Endothelial cell of umbilical vein (primary cell): ENCODE measurements at regions not wholly inside any gene's neighbourhood (a gene's known extent, or its start where the extent isn't known, plus 50 kb on each side); places are given as distances from the start of the nearest gene placed in this dataset.

Source experiments
- BruUV-seq: library from RNA; stranded (reverse); fragments of 400-500 nt; replicated peaks from 2 replicates; lab custom pipeline; 2021; lab: Mats Ljungman, UMichigan
- CTCF ChIA-PET: fragments of 300-600, 350-600 bp; sonication (Branson Sonifier 250); formaldehyde crosslinking; loops from one replicate; lab custom pipeline; 2021; ENCODE audit warnings: antibody characterized with exemption, inconsistent platforms; lab: Charles Lee
- POLR2A ChIA-PET: fragments of 300-600, 350-600 bp; sonication (Branson Sonifier 250); formaldehyde crosslinking; loops from one replicate; lab custom pipeline; 2021; ENCODE audit warnings: antibody characterized with exemption, inconsistent platforms; lab: Charles Lee
- DNase-seq: peaks from one replicate; pipeline ENCODE4 v3.0.0-alpha.2; 2011; ENCODE audit warnings: low read depth, low spot score
- FAIRE-seq: peaks from 2 replicates; lab custom pipeline; 2011; peaks lifted over from hg19 to GRCh38; lab: Jason Lieb, UNC
- H2AFZ ChIP-seq: 2 replicates; pipeline ENCODE4 v1.6.0; 2012; ENCODE audit warnings: low read depth, low read length, control low read depth, inconsistent platforms
- H3K27ac ChIP-seq: 2 replicates; pipeline ENCODE4 v1.5.1; 2011; ENCODE audit warnings: low read depth, mild to moderate bottlenecking, control low read depth, low read length, moderate library complexity; ENCODE audit not compliant: insufficient read depth
- H3K27me3 ChIP-seq, 2 experiments: 2 replicates each; pipeline versions ENCODE4 v1.6.0 to v1.6.1; 2011; ENCODE audit warnings: low read length in 2 of 2, mixed read lengths in 1 of 2; ENCODE audit not compliant: control insufficient read depth in 2 of 2, insufficient read depth in 2 of 2
- H3K36me3 ChIP-seq, 2 experiments: 2 replicates in 1 of 2; 3 replicates in 1 of 2; pipeline ENCODE4 v1.5.1; 2011; ENCODE audit warnings: low read length in 2 of 2, mild to moderate bottlenecking in 1 of 2, moderate library complexity in 1 of 2; ENCODE audit not compliant: control insufficient read depth in 2 of 2, insufficient read depth in 2 of 2; ENCODE audit errors: extremely low read depth in 1 of 2
- H3K4me1 ChIP-seq: 3 replicates; pipeline ENCODE4 v1.5.1; 2011; ENCODE audit warnings: mild to moderate bottlenecking, low read length; ENCODE audit not compliant: control insufficient read depth, insufficient read depth; ENCODE audit errors: extremely low read depth
- H3K4me2 ChIP-seq: 2 replicates; pipeline ENCODE4 v1.6.1; 2011; ENCODE audit warnings: low read length, control low read depth, mixed read lengths; ENCODE audit not compliant: insufficient read depth
- H3K4me3 ChIP-seq, 3 experiments: fragments of 200-600 bp in 1 of 3; sonication (generic), shearing (Covaris generic) in 1 of 3; replicated peaks in 1 of 3; 2 replicates each; pipeline ENCODE4 v1.5.1; 2011 to 2016; ENCODE audit warnings: control low read depth in 3 of 3, low read length in 3 of 3, mild to moderate bottlenecking in 2 of 3, inconsistent platforms in 1 of 3, low read depth in 1 of 3, moderate library complexity in 1 of 3; ENCODE audit not compliant: insufficient read depth in 1 of 3
- H3K79me2 ChIP-seq: 2 replicates; pipeline ENCODE4 v1.6.0; 2012; ENCODE audit warnings: low read length, inconsistent platforms; ENCODE audit not compliant: control insufficient read depth, insufficient read depth
- H3K9ac ChIP-seq: replicated peaks from 2 replicates; pipeline ENCODE3; 2011; ENCODE audit warnings: low read length, control low read depth; ENCODE audit not compliant: insufficient read depth; ENCODE audit errors: extremely low read depth
- H3K9me1 ChIP-seq: replicated peaks from 3 replicates; pipeline ENCODE4 v1.6.0; 2011; ENCODE audit warnings: mild to moderate bottlenecking, low read length; ENCODE audit not compliant: control insufficient read depth, insufficient read depth; ENCODE audit errors: extremely low read depth
- H3K9me3 ChIP-seq: replicated peaks from 2 replicates; pipeline ENCODE4 v1.5.1; 2012; ENCODE audit warnings: low read length, inconsistent platforms; ENCODE audit not compliant: control insufficient read depth, insufficient read depth
- H4K20me1 ChIP-seq: replicated peaks from 2 replicates; pipeline ENCODE3; 2011; ENCODE audit warnings: mild to moderate bottlenecking, low read length; ENCODE audit not compliant: control insufficient read depth, insufficient read depth; ENCODE audit errors: extremely low read depth
- EZH2 ChIP-seq: IDR thresholded peaks from 2 replicates; pipeline ENCODE4 v1.6.1; 2012; ENCODE audit warnings: borderline replicate concordance, low read depth, mild to moderate bottlenecking, moderate library complexity, low read length, inconsistent platforms; ENCODE audit not compliant: severe bottlenecking
- FOS ChIP-seq: IDR thresholded peaks from 2 replicates; pipeline ENCODE4 v1.6.1; 2011; ENCODE audit warnings: mild to moderate bottlenecking, low read length, moderate library complexity, borderline replicate concordance; ENCODE audit not compliant: insufficient read depth
- GATA2 ChIP-seq: IDR thresholded peaks from 2 replicates; pipeline ENCODE4 v1.7.0; 2011; ENCODE audit warnings: low read depth, mild to moderate bottlenecking, moderate library complexity, mixed read lengths, low read length; ENCODE audit not compliant: insufficient read length, insufficient read depth
- JUN ChIP-seq: IDR thresholded peaks from 2 replicates; pipeline ENCODE4 v1.6.1; 2011; ENCODE audit warnings: borderline replicate concordance, low read depth; ENCODE audit not compliant: insufficient read length, insufficient read depth
- MYC ChIP-seq: IDR thresholded peaks from one replicate; pipeline ENCODE4 v1.6.1; 2011; ENCODE audit warnings: mild to moderate bottlenecking, low read depth, low read length
- POLR2A ChIP-seq: IDR thresholded peaks from 2 replicates; pipeline ENCODE4 v1.6.1; 2012; ENCODE audit warnings: low read depth, mild to moderate bottlenecking, control low read depth, low read length
- POLR2AphosphoS5 ChIP-seq: IDR thresholded peaks from 2 replicates; pipeline ENCODE4 v1.6.1; 2012; ENCODE audit warnings: low read depth, mild to moderate bottlenecking, control low read depth, low read length, moderate library complexity; ENCODE audit not compliant: insufficient read depth
- dilution Hi-C: fragments of 300-500 bp; cut with MboI; formaldehyde crosslinking; loops from one replicate; pipeline ENCODE4 v1.15.0; 2019; ENCODE audit warnings: low sequenced_read_pairs; ENCODE audit not compliant: extremely low pct_ligation_motif_present
- intact Hi-C: fragments of 100-400 bp; cut with micrococcal nuclease; formaldehyde crosslinking; loops from one replicate; pipeline ENCODE4 v1.10.0; 2022
- TF ChIP-seq, protein P1 (sequence below), 2 donors: IDR thresholded peaks; 1 replicate in 1 of 2; 2 replicates in 1 of 2; pipeline ENCODE4 v1.5.1; 2011; ENCODE audit warnings: low read length in 2 of 2, mild to moderate bottlenecking in 2 of 2, moderate library complexity in 2 of 2, control low read depth in 1 of 2, inconsistent platforms in 1 of 2, low read depth in 1 of 2; ENCODE audit not compliant: insufficient read depth in 1 of 2; ENCODE audit errors: extremely low read depth in 1 of 2
- TF ChIP-seq, protein P2 (sequence below): IDR thresholded peaks from 2 replicates; pipeline ENCODE4 v1.6.1; 2011; ENCODE audit not compliant: insufficient read depth, insufficient read length

DNA sequence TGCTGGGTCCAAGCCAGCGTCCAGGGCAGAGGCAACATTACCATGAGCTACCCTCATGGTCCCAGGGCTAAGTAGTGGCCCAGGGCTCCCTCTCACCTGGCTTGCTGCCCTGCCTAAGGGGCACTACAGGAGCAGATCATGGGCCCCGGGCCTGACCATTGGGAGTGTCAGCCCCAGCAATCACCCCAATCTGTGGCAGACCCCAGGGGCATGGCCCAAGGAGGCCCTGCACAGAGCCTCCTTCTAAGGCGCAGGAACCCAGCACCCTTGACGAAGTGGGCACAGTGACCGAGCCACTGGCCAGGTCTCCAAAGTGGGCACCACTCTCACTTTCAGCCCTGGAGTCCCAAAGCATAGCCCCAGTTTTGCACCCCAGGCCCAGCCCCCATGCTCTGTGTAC, 667.1 kb downstream of the SH3BGRL start:
- Histone ChIP-seq H3K4me3 (no peak overlapping the region), H4K20me1 (no peaks in the 10 kb centered on the region), H3K27me3 (no peaks in the 10 kb centered on the region), H3K27ac (no peak overlapping the region), H3K4me2 (no peak overlapping the region), H3K36me3 (no peaks in the 10 kb centered on the region), H3K9me3 (no peaks in the 10 kb centered on the region), H3K9me1 (no peaks in the 10 kb centered on the region), H3K4me1 (no peaks in the 10 kb centered on the region), H3K79me2 (no peaks in the 10 kb centered on the region), H2AFZ (no peak overlapping the region), H3K9ac (no peak overlapping the region)
- no peak for FAIRE-seq
- POLR2A ChIA-PET, result no interaction called here
- TF ChIP-seq POLR2A (no peak), POLR2AphosphoS5 (no peak), MYC (no peak), JUN (no peak), EZH2 (no peak), FOS (no peak), GATA2 (no peak)
- TF ChIP-seq, protein P1, sequence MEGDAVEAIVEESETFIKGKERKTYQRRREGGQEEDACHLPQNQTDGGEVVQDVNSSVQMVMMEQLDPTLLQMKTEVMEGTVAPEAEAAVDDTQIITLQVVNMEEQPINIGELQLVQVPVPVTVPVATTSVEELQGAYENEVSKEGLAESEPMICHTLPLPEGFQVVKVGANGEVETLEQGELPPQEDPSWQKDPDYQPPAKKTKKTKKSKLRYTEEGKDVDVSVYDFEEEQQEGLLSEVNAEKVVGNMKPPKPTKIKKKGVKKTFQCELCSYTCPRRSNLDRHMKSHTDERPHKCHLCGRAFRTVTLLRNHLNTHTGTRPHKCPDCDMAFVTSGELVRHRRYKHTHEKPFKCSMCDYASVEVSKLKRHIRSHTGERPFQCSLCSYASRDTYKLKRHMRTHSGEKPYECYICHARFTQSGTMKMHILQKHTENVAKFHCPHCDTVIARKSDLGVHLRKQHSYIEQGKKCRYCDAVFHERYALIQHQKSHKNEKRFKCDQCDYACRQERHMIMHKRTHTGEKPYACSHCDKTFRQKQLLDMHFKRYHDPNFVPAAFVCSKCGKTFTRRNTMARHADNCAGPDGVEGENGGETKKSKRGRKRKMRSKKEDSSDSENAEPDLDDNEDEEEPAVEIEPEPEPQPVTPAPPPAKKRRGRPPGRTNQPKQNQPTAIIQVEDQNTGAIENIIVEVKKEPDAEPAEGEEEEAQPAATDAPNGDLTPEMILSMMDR (IDR thresholded peaks at IDR 0.05; ENCODE audit: extremely low read depth in 1 of 2, insufficient read depth in 1 of 2, low read depth in 1 of 2, low read length in 2 of 2), result no peak
- TF ChIP-seq, protein P2, sequence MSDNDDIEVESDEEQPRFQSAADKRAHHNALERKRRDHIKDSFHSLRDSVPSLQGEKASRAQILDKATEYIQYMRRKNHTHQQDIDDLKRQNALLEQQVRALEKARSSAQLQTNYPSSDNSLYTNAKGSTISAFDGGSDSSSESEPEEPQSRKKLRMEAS, result no peak
- no TSS peak for BruUV-seq
- DNase-seq, result no peak
- dilution Hi-C loops (no loop called here), intact Hi-C loops (no loop called here)
- CTCF ChIA-PET, result no interaction called here
